Left lung (tissue), 4 donors: ENCODE measurements at regions not wholly inside any gene's neighbourhood (a gene's known extent, or its start where the extent isn't known, plus 50 kb on each side); places are given as distances from the start of the nearest gene placed in this dataset.
A peak's percentile ranks its signal among the peaks of the same experiment; 100 is the strongest.
"Not testable (repeated sequence)": the region's sequence is repeated elsewhere in the genome, so short reads cannot be mapped to it uniquely, and the experiment has no call there.

Experiments
- ATAC-seq: fragments of 200-7000 bp; cut with Tn5 transposase; one replicate; pipeline ENCODE4 v1.9.1; 2020; ENCODE audit warnings: moderate library complexity
- DNase-seq, 4 donors: peaks; one replicate each; pipeline ENCODE4 v3.0.0-alpha.2; 2013 to 2020
- H3K27ac ChIP-seq, 2 donors: fragments of 200-600 bp; sonication (generic) in 1 of 2; one replicate each; pipeline versions ENCODE4 v1.5.0 to v1.8.0; 2020 to 2021
- H3K27me3 ChIP-seq, 2 donors: fragments of 200-600 bp; sonication (generic) in 1 of 2; one replicate each; pipeline versions ENCODE4 v1.5.0 to v1.8.0; 2020 to 2021
- H3K36me3 ChIP-seq, 2 donors: fragments of 200-600 bp; sonication (generic) in 1 of 2; one replicate each; pipeline versions ENCODE4 v1.5.0 to v1.8.0; 2020 to 2021
- H3K4me1 ChIP-seq, 2 donors: fragments of 200-600 bp; one replicate each; pipeline ENCODE4 v1.8.0; 2021
- H3K4me3 ChIP-seq, 2 donors: fragments of 200-600 bp; sonication (generic) in 1 of 2; one replicate each; pipeline versions ENCODE4 v1.5.0 to v1.8.0; 2020 to 2021; ENCODE audit warnings: mild to moderate bottlenecking in 1 of 2
- H3K9me3 ChIP-seq, 2 donors: fragments of 200-600 bp; sonication (generic) in 1 of 2; one replicate each; pipeline versions ENCODE4 v1.5.0 to v1.8.0; 2020 to 2021
- CTCF ChIP-seq, 2 donors: fragments of 200-600 bp; sonication (generic) in 1 of 2; IDR thresholded peaks; one replicate each; pipeline versions ENCODE4 v1.5.0 to v1.8.0; 2021; ENCODE audit warnings: antibody characterized with exemption in 2 of 2
- intact Hi-C, 2 donors: fragments of 100-400 bp; cut with DNase I; formaldehyde crosslinking; loops; one replicate each; pipeline versions ENCODE4 v1.11.2 to v1.14.2; 2022
- donor health status: DM: no; HTN: yes; CAD: no.
- donor health status: DM: no; HTN: no; CAD: no.

- no peak overlapping the region for H3K27ac ChIP-seq
- ATAC-seq (no peak), DNase-seq (no peak)
- intact Hi-C loops, result loop anchor here in 1 of 2 donors (5.0 kb wide), 1 partner anchor 219 kb away; the partner anchor contains the start of gene KCTD12
- TF ChIP-seq CTCF (IDR thresholded peaks at IDR 0.05), result no peak
- H3K9me3 ChIP-seq, result no peaks in the 10 kb centered on the region
- H3K4me1 ChIP-seq, result peaks cover 0 to 20% of the 10 kb centered on the region in 2 donors
- no peaks in the 10 kb centered on the region for H3K36me3 ChIP-seq
- no peak overlapping the region for H3K4me3 ChIP-seq
- H3K27me3 ChIP-seq, result no peaks in the 10 kb centered on the region
Measured at GRCh38 chr13:76668716-76669115, 217.5 kb downstream of the KCTD12 start.

GRCh38 chr13:76668141-76668540, 218.1 kb downstream of the KCTD12 start:
- ATAC-seq (no peak), DNase-seq (no peak)
- no peaks in the 10 kb centered on the region for H3K36me3 ChIP-seq
- no peaks in the 10 kb centered on the region for H3K9me3 ChIP-seq
- no peak for TF ChIP-seq CTCF (IDR thresholded peaks at IDR 0.05)
- intact Hi-C loops, result loop anchor here in 1 of 2 donors (5.0 kb wide), 1 partner anchor 219 kb away; the partner anchor contains the start of gene KCTD12
- peaks cover 0 to 25% of the 10 kb centered on the region in 2 donors for H3K4me1 ChIP-seq
- no peak overlapping the region for H3K27ac ChIP-seq
- H3K4me3 ChIP-seq, result no peak overlapping the region
- H3K27me3 ChIP-seq, result no peaks in the 10 kb centered on the region

GRCh38 chr13:76667551-76667950, 218.7 kb downstream of the KCTD12 start:
- no peaks in the 10 kb centered on the region for H3K27me3 ChIP-seq
- TF ChIP-seq CTCF (IDR thresholded peaks at IDR 0.05), result no peak
- intact Hi-C loops, result loop anchor here in 1 of 2 donors (5.0 kb wide), 1 partner anchor 220 kb away; the partner anchor contains the start of gene KCTD12
- H3K4me3 ChIP-seq, result no peak overlapping the region
- DNase-seq (peak in 2 of 4 donors; percentile 52 to 74), ATAC-seq (peak; percentile 60)
- H3K4me1 ChIP-seq, result peaks cover 0 to 25% of the 10 kb centered on the region in 2 donors
- no peak overlapping the region for H3K27ac ChIP-seq
- no peaks in the 10 kb centered on the region for H3K36me3 ChIP-seq
- no peaks in the 10 kb centered on the region for H3K9me3 ChIP-seq

GRCh38 chr13:76663592-76664335, 222.4 kb downstream of the KCTD12 start:
- H3K27me3 ChIP-seq, result no peaks in the 10 kb centered on the region
- peak overlapping the region; percentile 2 to 53 for H3K27ac ChIP-seq
- no peak overlapping the region for H3K4me3 ChIP-seq
- no peaks in the 10 kb centered on the region for H3K9me3 ChIP-seq
- no peaks in the 10 kb centered on the region for H3K36me3 ChIP-seq
- intact Hi-C loops, result no loop called here
- peaks cover 0 to 21% of the 10 kb centered on the region in 2 donors for H3K4me1 ChIP-seq
- DNase-seq (peak in 1 of 4 donors; percentile 49), ATAC-seq (peak; percentile 84)
- no peak for TF ChIP-seq CTCF (IDR thresholded peaks at IDR 0.05)

GRCh38 chr13:76659074-76659473, 227.1 kb downstream of the KCTD12 start:
- DNase-seq, H3K4me3 ChIP-seq, H3K27me3 ChIP-seq, ATAC-seq, intact Hi-C loops, H3K9me3 ChIP-seq, H3K27ac ChIP-seq, H3K36me3 ChIP-seq: not testable (repeated sequence)
- H3K4me1 ChIP-seq, result peaks cover 0 to 29% of the 10 kb centered on the region in 2 donors
